GM10248 (cell line): ENCODE measurements at regions not wholly inside any gene's neighbourhood (a gene's known extent, or its start where the extent isn't known, plus 50 kb on each side); places are given as distances from the start of the nearest gene placed in this dataset.

Source experiments
- CTCF ChIA-PET: fragments of 300-600 bp; sonication (Branson Sonifier 250); formaldehyde crosslinking; extraction: SDS; loops from one replicate; lab custom pipeline; 2021; ENCODE audit warnings: antibody characterized with exemption; lab: Yijun Ruan, JAX
- POLR2A ChIA-PET: fragments of 350-650 bp; sonication (Branson Sonifier 250); formaldehyde crosslinking; extraction: SDS; loops from one replicate; lab custom pipeline; 2020; ENCODE audit warnings: antibody characterized with exemption; lab: Yijun Ruan, JAX
- DNase-seq: peaks from one replicate; pipeline ENCODE4 v3.0.0; 2012; ENCODE audit errors: extremely low spot score
- TF ChIP-seq, protein P1 (sequence below): IDR thresholded peaks from 2 replicates; pipeline ENCODE4 v1.5.1; 2012; ENCODE audit warnings: mild to moderate bottlenecking, low read depth; ENCODE audit errors: extremely low read depth, missing control alignments, control extremely low read depth

DNA sequence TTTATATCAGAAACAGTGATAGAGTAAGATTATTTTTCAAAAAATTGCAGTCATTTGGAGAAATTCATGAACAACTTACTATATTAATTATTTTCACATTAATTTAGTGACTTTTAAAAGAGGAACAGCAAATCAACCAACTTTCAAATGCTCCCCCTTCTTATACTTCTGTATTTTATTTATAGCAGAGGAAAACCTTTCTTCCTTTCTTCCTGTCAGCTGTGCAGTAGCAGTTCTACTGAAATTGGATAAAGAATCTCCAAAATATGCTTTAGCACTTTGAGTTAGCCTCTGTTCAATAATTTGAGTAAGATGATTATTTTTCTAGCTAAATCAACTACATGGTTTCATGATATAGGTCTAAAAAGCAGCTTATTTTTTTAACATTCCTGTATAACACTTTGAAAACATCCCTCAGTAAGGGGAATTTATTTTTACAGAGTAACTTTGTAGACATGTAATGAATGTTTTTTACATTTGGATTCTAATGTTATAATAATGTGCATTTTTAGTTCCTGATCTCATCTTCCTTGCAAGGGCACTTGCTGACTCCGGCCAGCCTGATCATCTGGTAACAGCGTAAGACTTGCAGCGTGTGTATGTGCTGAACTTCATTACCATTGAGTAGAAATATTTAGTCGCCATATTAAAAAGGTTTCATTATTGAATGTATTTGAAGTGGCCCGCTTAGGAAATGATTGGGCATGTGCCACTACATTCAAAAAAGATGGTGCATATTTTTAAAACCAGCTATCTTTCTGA, 158.3 kb upstream of the HDAC9 start:
- ChIA-PET POLR2A (no interaction called here), CTCF (interaction anchor here (0.9 to 1.5 kb wide), 2 partner anchors 11 to 16 kb away, joined by 3 to 4 read pairs; no protein-coding TSS in a partner anchor)
- TF ChIP-seq, protein P1, sequence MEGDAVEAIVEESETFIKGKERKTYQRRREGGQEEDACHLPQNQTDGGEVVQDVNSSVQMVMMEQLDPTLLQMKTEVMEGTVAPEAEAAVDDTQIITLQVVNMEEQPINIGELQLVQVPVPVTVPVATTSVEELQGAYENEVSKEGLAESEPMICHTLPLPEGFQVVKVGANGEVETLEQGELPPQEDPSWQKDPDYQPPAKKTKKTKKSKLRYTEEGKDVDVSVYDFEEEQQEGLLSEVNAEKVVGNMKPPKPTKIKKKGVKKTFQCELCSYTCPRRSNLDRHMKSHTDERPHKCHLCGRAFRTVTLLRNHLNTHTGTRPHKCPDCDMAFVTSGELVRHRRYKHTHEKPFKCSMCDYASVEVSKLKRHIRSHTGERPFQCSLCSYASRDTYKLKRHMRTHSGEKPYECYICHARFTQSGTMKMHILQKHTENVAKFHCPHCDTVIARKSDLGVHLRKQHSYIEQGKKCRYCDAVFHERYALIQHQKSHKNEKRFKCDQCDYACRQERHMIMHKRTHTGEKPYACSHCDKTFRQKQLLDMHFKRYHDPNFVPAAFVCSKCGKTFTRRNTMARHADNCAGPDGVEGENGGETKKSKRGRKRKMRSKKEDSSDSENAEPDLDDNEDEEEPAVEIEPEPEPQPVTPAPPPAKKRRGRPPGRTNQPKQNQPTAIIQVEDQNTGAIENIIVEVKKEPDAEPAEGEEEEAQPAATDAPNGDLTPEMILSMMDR = no peak
- DNase-seq = no peak

DNA sequence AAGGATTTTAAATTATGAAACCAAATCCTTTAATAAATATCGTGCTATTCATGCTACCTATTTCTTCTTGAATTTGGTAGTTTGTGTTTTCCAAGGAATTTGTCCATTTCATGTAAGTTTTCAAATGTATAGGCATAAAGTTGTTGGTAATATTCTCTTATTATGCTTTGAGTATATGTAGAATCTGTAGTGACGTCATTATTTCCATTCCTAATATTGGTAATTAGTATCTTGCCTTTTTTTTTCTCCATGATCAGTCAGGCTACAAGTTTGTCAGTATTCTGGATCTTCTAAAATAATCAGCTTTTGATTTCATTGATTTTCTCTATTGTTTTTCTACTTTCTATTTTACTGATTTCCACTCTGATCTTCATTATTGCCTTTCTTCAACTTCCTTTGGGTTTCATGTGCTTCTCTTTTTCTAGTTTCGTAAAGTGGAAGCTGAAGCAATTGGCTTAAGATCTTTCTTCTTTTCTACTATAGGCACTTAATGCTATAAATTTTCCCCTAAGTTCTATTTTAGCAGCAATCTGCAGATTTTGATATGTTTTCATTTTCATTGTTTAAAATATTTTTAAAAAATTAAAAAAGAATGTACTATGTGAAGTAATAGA, 156.5 kb upstream of the HDAC9 start:
- ChIA-PET POLR2A (no interaction called here), CTCF (no interaction called here)
- TF ChIP-seq, protein P1 = no peak

DNA sequence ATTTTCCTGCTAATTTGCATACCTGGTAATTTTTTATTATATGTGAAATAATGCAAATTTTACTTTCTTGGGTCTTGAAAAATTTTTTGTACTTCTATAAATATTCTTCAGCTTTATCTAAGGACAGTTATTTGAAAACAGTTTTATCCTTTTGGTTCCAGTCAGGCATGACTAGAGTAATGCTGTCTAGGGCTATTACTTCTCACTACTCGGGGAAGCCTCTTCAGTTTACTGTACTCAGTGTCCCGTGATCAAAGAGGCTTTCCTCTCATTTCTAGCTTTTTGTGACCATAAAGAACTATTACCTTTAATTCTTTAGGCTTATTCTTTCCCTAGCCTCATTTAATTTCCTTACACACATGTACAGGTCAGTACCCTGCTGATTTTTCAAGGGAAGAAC, 153.8 kb upstream of the HDAC9 start:
- TF ChIP-seq, protein P1 = no peak
- no peak for DNase-seq
- ChIA-PET POLR2A (no interaction called here), CTCF (interaction anchor here (1.3 kb wide), 1 partner anchor 11 kb away, joined by 8 read pairs; no protein-coding TSS in a partner anchor)

More for the DNA sequence above, 156.5 kb upstream of the HDAC9 start:
- DNase-seq = no peak

DNA sequence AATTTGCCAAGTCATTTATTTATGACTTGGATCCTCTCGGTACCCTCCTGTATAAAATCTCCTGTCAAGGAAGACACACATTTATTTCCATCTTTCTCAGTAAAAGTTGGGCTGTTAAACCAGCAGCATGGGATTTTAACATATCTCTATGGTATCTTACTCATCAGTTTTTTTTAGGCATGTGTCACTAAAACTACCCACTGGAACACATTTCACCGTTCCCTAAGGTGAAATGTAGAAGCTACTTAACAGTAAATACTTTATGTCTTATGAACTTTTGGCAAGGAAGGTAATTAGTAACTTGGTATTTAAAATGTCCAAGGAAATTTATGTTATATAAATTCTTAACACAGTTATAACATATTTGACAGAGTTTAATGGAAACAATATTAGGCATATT, 152.5 kb upstream of the HDAC9 start:
- ChIA-PET POLR2A (no interaction called here), CTCF (interaction anchor here (1.0 to 2.7 kb wide), 2 partner anchors 636 to 662 kb away, joined by 3 to 21 read pairs; no protein-coding TSS in a partner anchor)
- no peak for DNase-seq
- TF ChIP-seq, protein P1 = no peak

DNA sequence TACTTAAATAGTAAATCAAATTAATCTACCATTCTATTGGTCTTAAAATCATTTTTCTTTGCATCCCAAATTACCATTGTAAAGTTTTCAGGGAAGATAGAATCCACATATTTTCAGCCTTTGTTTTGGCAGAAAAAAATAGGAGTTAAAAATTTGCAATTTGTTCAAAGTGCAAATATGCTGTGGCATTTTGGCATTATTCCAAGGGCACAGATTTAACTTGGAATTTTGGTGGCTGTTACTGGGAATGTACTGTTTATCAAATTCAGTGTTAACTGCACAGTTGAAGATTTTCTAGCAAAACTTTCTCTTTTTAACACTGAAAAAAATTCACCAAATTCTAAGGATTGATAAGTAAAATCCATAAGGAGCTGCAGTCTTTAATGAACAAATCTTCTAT, 151.0 kb upstream of the HDAC9 start:
- TF ChIP-seq, protein P1 = no peak
- DNase-seq = no peak
- POLR2A ChIA-PET = no interaction called here
- CTCF ChIA-PET = interaction anchor here (1.0 to 2.7 kb wide), 11 partner anchors 8 to 664 kb away, joined by 3 to 22 read pairs (median 5); no protein-coding TSS in a partner anchor

DNA sequence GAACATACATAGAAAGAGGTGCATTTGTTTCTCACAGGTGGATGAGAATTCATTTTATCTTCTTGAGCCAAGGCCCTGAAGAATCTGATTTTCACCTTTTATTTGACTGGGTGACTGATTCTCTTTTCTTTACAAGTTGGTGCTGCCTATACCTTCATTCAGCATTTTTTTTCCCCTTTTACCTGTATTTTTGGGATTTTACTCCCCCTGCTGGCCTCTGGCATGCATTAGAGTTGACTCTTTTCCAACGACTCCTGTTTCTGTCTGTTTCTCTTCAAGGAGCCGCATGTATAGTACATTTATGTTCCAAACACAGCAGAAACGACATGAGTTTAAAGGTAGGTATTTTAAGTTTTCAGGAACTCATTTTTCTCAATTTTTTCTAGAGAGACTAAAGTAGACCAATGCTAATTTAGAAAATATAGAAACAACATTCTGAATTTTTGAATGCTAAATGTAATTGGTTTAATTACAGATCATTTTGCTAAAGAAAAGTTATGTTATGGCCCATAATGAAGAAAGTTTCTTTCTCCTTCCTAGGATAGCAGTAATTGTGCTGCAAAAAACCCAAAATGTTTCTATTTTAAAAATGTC, 149.8 kb upstream of the HDAC9 start:
- DNase-seq = no peak
- TF ChIP-seq, protein P1 = peak; percentile 69
- ChIA-PET POLR2A (no interaction called here), CTCF (interaction anchor here (0.6 to 2.7 kb wide), 18 partner anchors 11 to 673 kb away, joined by 3 to 22 read pairs (median 4); no protein-coding TSS in a partner anchor)
